OCI-LY7 (cell line): ENCODE measurements at regions not wholly inside any gene's neighbourhood (a gene's known extent, or its start where the extent isn't known, plus 50 kb on each side); places are given as distances from the start of the nearest gene placed in this dataset.

Experiments
- CTCF ChIP-seq: fragments of 200-600 bp; sonication (generic); conservative IDR thresholded peaks from 2 replicates; pipeline ENCODE4 v1.5.1; 2014; ENCODE audit warnings: mild to moderate bottlenecking, antibody characterized with exemption, low read length, moderate library complexity, mixed read lengths
- EZH2phosphoT487 ChIP-seq: fragments of 200-600 bp; sonication (generic); IDR thresholded peaks from 2 replicates; pipeline ENCODE4 v1.6.1; 2018; ENCODE audit warnings: low read depth, borderline replicate concordance, mild to moderate bottlenecking, mixed run types, antibody characterized with exemption, low read length, moderate library complexity, mixed read lengths

GRCh38 chr14:42664190-42664589, 1057.5 kb downstream of the LRFN5 start:
- no peak for TF ChIP-seq CTCF
- TF ChIP-seq EZH2phosphoT487, result no peak
